ENCODE measurements at regions not wholly inside any gene's neighbourhood (a gene's known extent, or its start where the extent isn't known, plus 50 kb on each side); places are given as distances from the start of the nearest gene placed in this dataset.

GRCh38 chr6:168249746-168250145 is 69.8 kb downstream of the DACT2 start:
- TF ChIP-seq CTCF (IDR thresholded peaks at IDR 0.05) = no peak
- no peak for TF ChIP-seq EZH2 (IDR thresholded peaks at IDR 0.05; ENCODE audit: borderline replicate concordance, insufficient read depth, low read depth, low read length, poor library complexity, severe bottlenecking)
